Panc1 (cell line): ENCODE measurements at regions not wholly inside any gene's neighbourhood (a gene's known extent, or its start where the extent isn't known, plus 50 kb on each side); places are given as distances from the start of the nearest gene placed in this dataset.

Experiments used
- POLR2AphosphoS5 ChIP-seq: IDR thresholded peaks from 2 replicates; pipeline ENCODE4 v1.6.1; 2012; ENCODE audit warnings: mild to moderate bottlenecking, low read depth, low read length, moderate library complexity
- TF ChIP-seq, protein P1 (sequence below): fragments of 450-650 bp; IDR thresholded peaks from 2 replicates; pipeline ENCODE4 v1.5.1; 2017; ENCODE audit warnings: mild to moderate bottlenecking

DNA sequence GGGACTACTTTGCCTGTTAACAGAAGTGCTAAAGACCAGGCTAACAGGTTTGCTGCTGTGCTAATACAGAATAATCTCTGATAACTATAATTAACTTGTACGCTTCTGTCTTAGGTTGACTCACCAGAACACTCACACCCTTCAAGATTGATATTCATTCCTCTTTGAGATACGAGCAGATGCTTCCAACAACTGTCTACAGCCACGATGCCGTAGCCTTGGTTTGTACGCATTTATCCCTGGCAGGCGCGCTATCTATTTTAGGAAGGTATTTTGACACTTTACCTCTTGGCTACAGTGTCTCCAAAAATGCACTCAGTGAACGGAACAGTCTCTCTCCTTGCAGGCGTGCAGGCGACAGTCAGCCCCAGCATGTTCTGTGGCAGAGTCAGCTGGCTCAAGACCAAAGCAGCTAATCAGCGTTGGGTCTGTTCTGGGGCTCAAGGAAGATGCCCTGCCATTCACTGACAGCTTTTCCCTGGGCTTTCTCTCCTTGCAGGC lies 146.4 kb upstream of the PRICKLE1 start:
- TF ChIP-seq, protein P1, sequence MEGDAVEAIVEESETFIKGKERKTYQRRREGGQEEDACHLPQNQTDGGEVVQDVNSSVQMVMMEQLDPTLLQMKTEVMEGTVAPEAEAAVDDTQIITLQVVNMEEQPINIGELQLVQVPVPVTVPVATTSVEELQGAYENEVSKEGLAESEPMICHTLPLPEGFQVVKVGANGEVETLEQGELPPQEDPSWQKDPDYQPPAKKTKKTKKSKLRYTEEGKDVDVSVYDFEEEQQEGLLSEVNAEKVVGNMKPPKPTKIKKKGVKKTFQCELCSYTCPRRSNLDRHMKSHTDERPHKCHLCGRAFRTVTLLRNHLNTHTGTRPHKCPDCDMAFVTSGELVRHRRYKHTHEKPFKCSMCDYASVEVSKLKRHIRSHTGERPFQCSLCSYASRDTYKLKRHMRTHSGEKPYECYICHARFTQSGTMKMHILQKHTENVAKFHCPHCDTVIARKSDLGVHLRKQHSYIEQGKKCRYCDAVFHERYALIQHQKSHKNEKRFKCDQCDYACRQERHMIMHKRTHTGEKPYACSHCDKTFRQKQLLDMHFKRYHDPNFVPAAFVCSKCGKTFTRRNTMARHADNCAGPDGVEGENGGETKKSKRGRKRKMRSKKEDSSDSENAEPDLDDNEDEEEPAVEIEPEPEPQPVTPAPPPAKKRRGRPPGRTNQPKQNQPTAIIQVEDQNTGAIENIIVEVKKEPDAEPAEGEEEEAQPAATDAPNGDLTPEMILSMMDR = no peak
- TF ChIP-seq POLR2AphosphoS5 = no peak
